ENCODE measurements at regions not wholly inside any gene's neighbourhood (a gene's known extent, or its start where the extent isn't known, plus 50 kb on each side); places are given as distances from the start of the nearest gene placed in this dataset.
"Not testable (repeated sequence)": the region's sequence is repeated elsewhere in the genome, so short reads cannot be mapped to it uniquely, and the experiment has no call there.

GRCh38 chr15:20284891-20285535 lies 256.6 kb downstream of the GOLGA6L6 start:
- not testable (repeated sequence) for DNase-seq

GRCh38 chr15:20283651-20284050 lies 257.9 kb downstream of the GOLGA6L6 start:
- not testable (repeated sequence) for DNase-seq

- DNase-seq, result not testable (repeated sequence)
Observed at GRCh38 chr15:20282491-20282943, 259.1 kb downstream of the GOLGA6L6 start.

GRCh38 chr15:20281567-20282275 lies 259.9 kb downstream of the GOLGA6L6 start:
- DNase-seq, result not testable (repeated sequence)

GRCh38 chr15:20280933-20281463 lies 260.6 kb downstream of the GOLGA6L6 start:
- no peak for DNase-seq

- not testable (repeated sequence) for DNase-seq
Observed at GRCh38 chr15:20280141-20280932, 261.3 kb downstream of the GOLGA6L6 start.

GRCh38 chr15:20279056-20279455 lies 262.5 kb downstream of the GOLGA6L6 start:
- not testable (repeated sequence) for DNase-seq

GRCh38 chr15:20278376-20278775 lies 263.2 kb downstream of the GOLGA6L6 start:
- not testable (repeated sequence) for DNase-seq

- DNase-seq, result not testable (repeated sequence)
Observed at GRCh38 chr15:20277451-20277850, 264.1 kb downstream of the GOLGA6L6 start.

GRCh38 chr15:20276312-20277114 lies 265.1 kb downstream of the GOLGA6L6 start:
- not testable (repeated sequence) for DNase-seq

GRCh38 chr15:20275373-20275967 lies 266.1 kb downstream of the GOLGA6L6 start:
- DNase-seq, result not testable (repeated sequence)

- no peak for DNase-seq
Observed at GRCh38 chr15:20272422-20273184, 269.0 kb downstream of the GOLGA6L6 start.

GRCh38 chr15:20271647-20272046 lies 270.0 kb downstream of the GOLGA6L6 start:
- DNase-seq, result no peak

- DNase-seq, result not testable (repeated sequence)
Observed at GRCh38 chr15:20269956-20270355, 271.6 kb downstream of the GOLGA6L6 start.

GRCh38 chr15:20267996-20268395 lies 273.6 kb downstream of the GOLGA6L6 start:
- not testable (repeated sequence) for DNase-seq

GRCh38 chr15:20267051-20267730 lies 274.4 kb downstream of the GOLGA6L6 start:
- not testable (repeated sequence) for DNase-seq

GRCh38 chr15:20265710-20266109 lies 275.9 kb downstream of the GOLGA6L6 start:
- DNase-seq, result not testable (repeated sequence)

- DNase-seq, result not testable (repeated sequence)
Observed at GRCh38 chr15:20261321-20262280, 280.0 kb downstream of the GOLGA6L6 start.

GRCh38 chr15:20260650-20261049 lies 280.9 kb downstream of the GOLGA6L6 start:
- not testable (repeated sequence) for DNase-seq
